ENCODE measurements at regions not wholly inside any gene's neighbourhood (a gene's known extent, or its start where the extent isn't known, plus 50 kb on each side); places are given as distances from the start of the nearest gene placed in this dataset.

DNA sequence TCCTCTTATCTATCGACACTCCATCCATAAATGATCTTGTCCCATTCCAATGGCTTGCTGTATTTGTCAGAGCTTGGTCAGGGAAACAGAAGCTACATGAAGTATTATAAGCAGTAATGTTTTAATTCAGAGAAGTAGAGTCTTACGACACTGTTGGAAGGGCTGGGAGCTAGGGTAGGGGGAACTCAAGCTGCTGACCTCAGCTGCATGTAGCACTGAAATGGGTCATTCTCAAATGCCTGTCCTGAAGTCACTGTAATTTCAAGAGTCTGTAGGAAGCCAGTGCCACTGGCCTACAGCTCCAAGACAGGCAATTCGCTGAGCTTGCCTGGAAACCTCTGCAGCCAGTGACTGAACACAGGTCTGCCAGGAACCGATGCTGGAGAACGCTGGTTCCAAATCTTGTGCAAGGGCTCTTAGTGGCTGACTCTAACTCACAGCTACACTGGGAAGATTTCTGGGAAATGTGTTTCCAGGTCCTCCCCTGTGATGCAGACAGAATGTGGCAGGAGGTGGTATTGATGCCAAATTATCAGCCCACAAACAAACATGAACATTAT lies 532.4 kb downstream of the CCDC171 start:
- TF ChIP-seq POLR2A (IDR thresholded peaks at IDR 0.05) (no peak), CTCF (IDR thresholded peaks at IDR 0.05) (no peak)
